Gastroesophageal sphincter (tissue), 3 donors: ENCODE measurements at regions not wholly inside any gene's neighbourhood (a gene's known extent, or its start where the extent isn't known, plus 50 kb on each side); places are given as distances from the start of the nearest gene placed in this dataset.

Source experiments
- EP300 ChIP-seq: sonication (generic); formaldehyde crosslinking; IDR thresholded peaks from one replicate; pipeline ENCODE4 v1.6.1; 2017; ENCODE audit warnings: antibody characterized with exemption, mild to moderate bottlenecking
- POLR2A ChIP-seq, 2 donors: fragments of 450-650 bp; IDR thresholded peaks; one replicate each; pipeline ENCODE4 v1.6.1; 2017; ENCODE audit warnings: antibody characterized with exemption in 2 of 2, mild to moderate bottlenecking in 2 of 2, moderate library complexity in 1 of 2
- POLR2AphosphoS5 ChIP-seq: sonication (generic); formaldehyde crosslinking; IDR thresholded peaks from one replicate; pipeline ENCODE4 v1.6.1; 2017; ENCODE audit warnings: antibody characterized with exemption
- TF ChIP-seq, protein P1 (sequence below), 4 experiments: fragments of 200-600 bp in 2 of 4; fragments of 450-650 bp in 2 of 4; sonication (generic) in 1 of 4; IDR thresholded peaks; one replicate each; pipeline ENCODE4 v1.5.1; 2017 to 2019; ENCODE audit warnings: antibody characterized with exemption in 4 of 4, mild to moderate bottlenecking in 2 of 4, moderate library complexity in 2 of 4

DNA sequence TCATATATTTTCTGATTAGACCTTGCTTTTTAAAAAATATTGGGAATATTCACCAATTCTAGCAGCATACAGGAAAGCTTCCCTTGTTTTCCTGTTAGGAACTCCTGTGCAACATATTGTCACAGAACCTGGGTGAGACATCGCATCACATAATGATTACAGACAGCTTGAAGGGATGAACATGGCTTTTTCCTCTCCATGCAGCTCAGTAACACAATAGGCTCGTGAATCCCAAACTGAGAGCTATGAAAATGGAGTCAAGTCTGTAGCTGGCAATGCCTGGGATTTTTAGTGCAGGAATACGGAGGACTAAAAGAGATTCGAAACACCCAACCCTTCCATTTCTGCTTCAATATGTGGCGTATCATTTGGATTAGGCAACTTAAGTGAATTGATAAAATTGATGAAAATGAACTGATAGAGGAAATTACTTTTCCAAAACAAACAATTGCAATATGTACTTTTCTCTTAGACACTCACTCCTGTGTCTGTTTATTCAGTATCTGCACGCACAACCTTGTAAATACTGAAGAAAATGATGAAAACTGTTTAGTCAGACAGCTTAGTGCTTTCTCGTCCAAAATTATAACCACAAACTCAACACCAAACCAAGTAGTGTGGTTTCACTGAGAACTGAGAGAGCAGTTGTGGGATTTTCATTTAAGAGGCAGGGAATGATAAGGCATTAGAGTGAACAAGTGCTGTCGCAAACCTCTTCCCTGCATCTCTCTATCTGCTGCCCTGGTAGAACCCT lies 250.4 kb downstream of the PTBP2 start:
- TF ChIP-seq, protein P1, sequence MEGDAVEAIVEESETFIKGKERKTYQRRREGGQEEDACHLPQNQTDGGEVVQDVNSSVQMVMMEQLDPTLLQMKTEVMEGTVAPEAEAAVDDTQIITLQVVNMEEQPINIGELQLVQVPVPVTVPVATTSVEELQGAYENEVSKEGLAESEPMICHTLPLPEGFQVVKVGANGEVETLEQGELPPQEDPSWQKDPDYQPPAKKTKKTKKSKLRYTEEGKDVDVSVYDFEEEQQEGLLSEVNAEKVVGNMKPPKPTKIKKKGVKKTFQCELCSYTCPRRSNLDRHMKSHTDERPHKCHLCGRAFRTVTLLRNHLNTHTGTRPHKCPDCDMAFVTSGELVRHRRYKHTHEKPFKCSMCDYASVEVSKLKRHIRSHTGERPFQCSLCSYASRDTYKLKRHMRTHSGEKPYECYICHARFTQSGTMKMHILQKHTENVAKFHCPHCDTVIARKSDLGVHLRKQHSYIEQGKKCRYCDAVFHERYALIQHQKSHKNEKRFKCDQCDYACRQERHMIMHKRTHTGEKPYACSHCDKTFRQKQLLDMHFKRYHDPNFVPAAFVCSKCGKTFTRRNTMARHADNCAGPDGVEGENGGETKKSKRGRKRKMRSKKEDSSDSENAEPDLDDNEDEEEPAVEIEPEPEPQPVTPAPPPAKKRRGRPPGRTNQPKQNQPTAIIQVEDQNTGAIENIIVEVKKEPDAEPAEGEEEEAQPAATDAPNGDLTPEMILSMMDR (IDR thresholded peaks at IDR 0.05) = no peak
- TF ChIP-seq EP300 (no peak), POLR2A (IDR thresholded peaks at IDR 0.05) (no peak), POLR2AphosphoS5 (no peak)
